ENCODE measurements at regions not wholly inside any gene's neighbourhood (a gene's known extent, or its start where the extent isn't known, plus 50 kb on each side); places are given as distances from the start of the nearest gene placed in this dataset.
"Not testable (repeated sequence)": the region's sequence is repeated elsewhere in the genome, so short reads cannot be mapped to it uniquely, and the experiment has no call there.

- not testable (repeated sequence) for DNase-seq
Measured at GRCh38 chr10:42533866-42534265, 104.5 kb downstream of the ZNF33B start.

- no peak for DNase-seq
Measured at GRCh38 chr10:42532996-42533395, 105.4 kb downstream of the ZNF33B start.

- DNase-seq = no peak
Measured at GRCh38 chr10:42523098-42523497, 115.3 kb downstream of the ZNF33B start.

GRCh38 chr10:42519761-42520460 lies 118.5 kb downstream of the ZNF33B start:
- no peak for DNase-seq

GRCh38 chr10:42519079-42519478 lies 119.3 kb downstream of the ZNF33B start:
- no peak for DNase-seq

GRCh38 chr10:42513921-42514320 lies 124.4 kb downstream of the ZNF33B start:
- DNase-seq = no peak

- no peak for DNase-seq
Measured at GRCh38 chr10:42491801-42492200, 146.6 kb downstream of the ZNF33B start.

GRCh38 chr10:42491001-42491592 lies 147.3 kb downstream of the ZNF33B start:
- peak; percentile 55 for DNase-seq

- no peak for DNase-seq
Measured at GRCh38 chr10:42490368-42490767, 148.0 kb downstream of the ZNF33B start.

- peak; percentile 81 for DNase-seq
Measured at GRCh38 chr10:42488416-42488815, 150.0 kb downstream of the ZNF33B start.

- peak; percentile 27 for DNase-seq
Measured at GRCh38 chr10:42482411-42482810, 156.0 kb downstream of the ZNF33B start.

- no peak for DNase-seq
Measured at GRCh38 chr10:42479057-42479456, 159.3 kb downstream of the ZNF33B start.

GRCh38 chr10:42477170-42477569 lies 161.2 kb downstream of the ZNF33B start:
- DNase-seq = no peak

GRCh38 chr10:42476101-42476500 lies 162.3 kb downstream of the ZNF33B start:
- no peak for DNase-seq

- DNase-seq = peak; percentile 73
Measured at GRCh38 chr10:42475168-42476098, 162.9 kb downstream of the ZNF33B start.

- DNase-seq = no peak
Measured at GRCh38 chr10:42454313-42454712, 184.1 kb downstream of the ZNF33B start.

- no peak for DNase-seq
Measured at GRCh38 chr10:42431095-42431494, 207.3 kb downstream of the ZNF33B start.

- peak; percentile 3 for DNase-seq
Measured at GRCh38 chr10:42428534-42428933, 209.8 kb downstream of the ZNF33B start.

- no peak for DNase-seq
Measured at GRCh38 chr10:42422911-42423310, 215.5 kb downstream of the ZNF33B start.

GRCh38 chr10:42421812-42422211 lies 216.6 kb downstream of the ZNF33B start:
- DNase-seq = no peak

- no peak for DNase-seq
Measured at GRCh38 chr10:42419789-42420188, 218.6 kb downstream of the ZNF33B start.

- no peak for DNase-seq
Measured at GRCh38 chr10:42380926-42381547, 257.3 kb downstream of the ZNF33B start.

Measured in fibroblast of skin of back (primary cell).